K562 (cell line): ENCODE measurements at regions not wholly inside any gene's neighbourhood (a gene's known extent, or its start where the extent isn't known, plus 50 kb on each side); places are given as distances from the start of the nearest gene placed in this dataset.
"Not testable (repeated sequence)": the region's sequence is repeated elsewhere in the genome, so short reads cannot be mapped to it uniquely, and the experiment has no call there.

ENCODE experiments used
- ATAC-seq: fragments of 200-7000 bp; cut with Tn5 transposase; 3 replicates; pipeline ENCODE4 v1.9.1; 2020; ENCODE audit warnings: moderate library complexity
- BruUV-seq: library from RNA; stranded (reverse); fragments of 400-500 nt; replicated peaks from 2 replicates; lab custom pipeline; 2021; lab: Mats Ljungman, UMichigan
- CTCF ChIA-PET: fragments of 300-600 bp; formaldehyde crosslinking; extraction: SDS; loops from one replicate; lab custom pipeline; 2021; ENCODE audit warnings: low intra/inter-chr PET ratio; lab: Yijun Ruan, JAX
- POLR2A ChIA-PET: fragments of 300-600, 350-650 bp; sonication (Branson Sonifier 250); formaldehyde crosslinking; extraction: SDS; loops from one replicate; lab custom pipeline; 2021; ENCODE audit warnings: antibody characterized with exemption, inconsistent platforms; lab: Yijun Ruan, JAX
- DNase-seq, 4 experiments: peaks; one replicate each; pipeline versions ENCODE4 v3.0.0 to v3.0.0-alpha.2; 2011 to 2018; ENCODE audit warnings: low spot score in 3 of 4, mixed read lengths in 3 of 4; ENCODE audit errors: extremely low read depth in 1 of 4
- FAIRE-seq: peaks from 2 replicates; lab custom pipeline; 2011; peaks lifted over from hg19 to GRCh38; lab: Jason Lieb, UNC
- H2AFZ ChIP-seq: 2 replicates; pipeline ENCODE4 v1.6.0; 2011; ENCODE audit warnings: low read depth, low read length, control low read depth, inconsistent platforms
- H3K27ac ChIP-seq: fragments of 200-600 bp; 3 replicates; pipeline ENCODE4 v1.8.0; 2011; ENCODE audit warnings: low read depth, mild to moderate bottlenecking, control low read depth, inconsistent platforms, low read length, moderate library complexity, mixed read lengths; ENCODE audit errors: extremely low read depth
- H3K27me3 ChIP-seq, 2 experiments: fragments of 300-600 bp in 1 of 2; 2 replicates in 1 of 2; 3 replicates in 1 of 2; pipeline versions ENCODE4 v1.6.0 to v1.8.0; 2011; ENCODE audit warnings: inconsistent platforms in 2 of 2, low read length in 2 of 2, mild to moderate bottlenecking in 1 of 2, mixed read lengths in 1 of 2, moderate library complexity in 1 of 2; ENCODE audit not compliant: control insufficient read depth in 2 of 2, insufficient read depth in 2 of 2
- H3K36me3 ChIP-seq: fragments of 300-600 bp; 3 replicates; pipeline ENCODE4 v1.8.0; 2011; ENCODE audit warnings: mild to moderate bottlenecking, low read length, inconsistent platforms; ENCODE audit not compliant: control insufficient read depth, insufficient read depth
- H3K4me1 ChIP-seq, 2 experiments: fragments of 200-600 bp in 1 of 2; replicated peaks in 1 of 2; 2 replicates in 1 of 2; 3 replicates in 1 of 2; pipeline versions ENCODE4 v1.5.1 to v1.8.0; 2011; ENCODE audit warnings: inconsistent platforms in 2 of 2, low read length in 2 of 2, mild to moderate bottlenecking in 1 of 2, mixed read lengths in 1 of 2, moderate library complexity in 1 of 2; ENCODE audit not compliant: control insufficient read depth in 2 of 2, insufficient read depth in 2 of 2
- H3K4me2 ChIP-seq: 2 replicates; pipeline ENCODE4 v1.6.1; 2011; ENCODE audit warnings: low read length, control low read depth, inconsistent platforms, mixed read lengths; ENCODE audit not compliant: insufficient read depth
- H3K4me3 ChIP-seq: fragments of 200-600 bp; sonication (generic), shearing (Covaris generic); 2 replicates; pipeline ENCODE4 v1.5.1; 2016; ENCODE audit warnings: control low read depth, inconsistent platforms
- H3K79me2 ChIP-seq: fragments of 200-600 bp; 3 replicates; pipeline ENCODE4 v1.8.0; 2011; ENCODE audit warnings: low read length, inconsistent platforms; ENCODE audit not compliant: control insufficient read depth, insufficient read depth
- H3K9ac ChIP-seq, 2 experiments: 2 replicates each; pipeline versions ENCODE4 v1.6.0 to v1.6.1; 2011; ENCODE audit warnings: low read depth in 2 of 2, low read length in 2 of 2, control low read depth in 1 of 2, inconsistent platforms in 1 of 2, mild to moderate bottlenecking in 1 of 2, mixed read lengths in 1 of 2; ENCODE audit not compliant: insufficient read depth in 1 of 2
- H3K9me1 ChIP-seq: one replicate; pipeline ENCODE4 v1.6.0; 2011; ENCODE audit warnings: inconsistent platforms, mild to moderate bottlenecking, low read length, moderate library complexity; ENCODE audit not compliant: control insufficient read depth, insufficient read depth
- H3K9me3 ChIP-seq: replicated peaks from 2 replicates; pipeline ENCODE4 v1.5.1; 2011; ENCODE audit warnings: low read depth, low read length, inconsistent platforms; ENCODE audit not compliant: control insufficient read depth, insufficient read depth
- H4K20me1 ChIP-seq: replicated peaks from 2 replicates; pipeline ENCODE4 v1.6.1; 2011; ENCODE audit warnings: low read length, inconsistent platforms, mixed read lengths; ENCODE audit not compliant: control insufficient read depth, insufficient read depth
- NFIC ChIP-seq: fragments of 450-650 bp; IDR thresholded peaks from 2 replicates; pipeline ENCODE4 v1.6.1; 2017; ENCODE audit warnings: mild to moderate bottlenecking, inconsistent platforms
- NFIX ChIP-seq: fragments of 250-450 bp; sonication (Bioruptor Pico); IDR thresholded peaks from 2 replicates; pipeline ENCODE4 v1.4.0; 2020; ENCODE audit warnings: low read depth, mild to moderate bottlenecking, moderate library complexity
- ZBTB1 ChIP-seq: sonication (generic); formaldehyde crosslinking; IDR thresholded peaks from 2 replicates; pipeline ENCODE4 v1.8.1; 2023; ENCODE audit warnings: missing genetic modification reagents, low read depth, mild to moderate bottlenecking, borderline replicate concordance
- WGBS: fragments of 100-300 bp; shearing (Covaris generic); methylation state at CpG from one replicate; pipeline ENCODE4 v1.1.6; 2016; ENCODE audit warnings: low coverage, mixed read lengths; ENCODE audit not compliant: insufficient coverage; ENCODE audit errors: missing lambda C conversion rate; 5-methylcytosine and 5-hydroxymethylcytosine counted together
- in situ Hi-C: fragments of 300-500 bp; cut with MboI; formaldehyde crosslinking; loops from 4 replicates; pipeline ENCODE4 v1.15.0; 2018; ENCODE audit warnings: inconsistent platforms, mixed read lengths
- intact Hi-C: fragments of 100-400 bp; cut with micrococcal nuclease; formaldehyde crosslinking; loops from 2 replicates; pipeline ENCODE4 v1.14.2; 2022

- FAIRE-seq, result not testable (repeated sequence)
These were observed 103.3 kb upstream of the GDNF start for GRCh38 chr5:37943136-37943535.

DNA sequence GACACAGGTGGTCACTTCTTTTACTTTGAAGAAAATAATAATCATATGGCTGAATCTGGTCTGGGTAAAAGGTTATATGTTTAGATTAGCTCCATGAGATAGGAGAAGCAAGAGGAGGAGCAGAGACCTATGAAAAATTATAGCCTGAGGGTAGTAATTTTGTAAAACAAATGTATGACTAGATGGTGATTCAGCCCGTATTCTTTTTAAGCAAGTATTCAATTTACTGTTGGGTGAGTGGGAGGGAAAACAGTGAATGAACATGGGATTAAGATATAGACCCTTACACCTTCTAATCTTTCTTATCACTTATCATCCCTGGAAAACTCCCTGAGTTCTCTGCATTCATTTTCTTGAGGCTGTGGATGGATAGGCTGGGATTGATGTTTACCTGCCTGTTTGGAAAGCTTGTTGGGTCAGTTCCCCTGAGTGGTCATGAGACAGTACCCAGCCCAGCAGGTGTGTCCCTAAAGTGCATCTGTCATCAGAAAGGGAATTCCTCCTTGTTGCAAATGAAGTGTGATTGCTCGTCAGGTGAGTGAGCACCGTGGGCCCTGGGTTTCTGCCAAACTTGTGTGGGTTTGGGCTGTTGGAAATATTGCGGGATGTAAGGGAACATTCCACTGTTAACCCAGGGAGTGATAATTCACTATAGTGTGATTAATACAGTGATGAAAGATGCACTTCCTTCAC, 101.2 kb upstream of the GDNF start:
- no peaks in the 10 kb centered on the region for H3K9me3 ChIP-seq
- H4K20me1 ChIP-seq, result no peaks in the 10 kb centered on the region
- H3K4me3 ChIP-seq, result no peak overlapping the region
- no peak for TF ChIP-seq ZBTB1 (CRISPR knock-in tag)
- DNase-seq (no peak), FAIRE-seq (no peak), ATAC-seq (no peak)
- intact Hi-C loops, result no loop called here
- no TSS peak for BruUV-seq
- no peak overlapping the region for H3K27ac ChIP-seq
- no peaks in the 10 kb centered on the region for H3K79me2 ChIP-seq
- no peak overlapping the region for H3K9ac ChIP-seq
- H3K36me3 ChIP-seq, result no peaks in the 10 kb centered on the region
- in situ Hi-C loops, result no loop called here
- H3K4me1 ChIP-seq, result no peaks in the 10 kb centered on the region
- no peaks in the 10 kb centered on the region for H3K9me1 ChIP-seq
- no peak overlapping the region for H2AFZ ChIP-seq
- WGBS, result 0% methylated on average over 4 of the region's 4 CpGs
- H3K27me3 ChIP-seq, result no peaks in the 10 kb centered on the region
- POLR2A ChIA-PET, result interaction anchor here (0.6 kb wide), 1 partner anchor 36 kb away, joined by 3 read pairs; no protein-coding TSS in a partner anchor
- no peak overlapping the region for H3K4me2 ChIP-seq
- CTCF ChIA-PET, result no interaction called here

More at GRCh38 chr5:37943136-37943535, 103.3 kb upstream of the GDNF start:
- H3K4me2 ChIP-seq, in situ Hi-C loops, H3K36me3 ChIP-seq, H4K20me1 ChIP-seq, DNase-seq, intact Hi-C loops, CTCF ChIA-PET, H3K4me3 ChIP-seq, H3K9me3 ChIP-seq, H3K27ac ChIP-seq, BruUV-seq, H3K79me2 ChIP-seq, ATAC-seq, H3K9ac ChIP-seq, H3K4me1 ChIP-seq, H3K9me1 ChIP-seq, POLR2A ChIA-PET, H3K27me3 ChIP-seq: not testable (repeated sequence)
- WGBS, result 8% methylated on average over 2 of the region's 2 CpGs
- 0 out of 2 replicates have a peak, but pooled peaks have one; percentile 6 for TF ChIP-seq NFIX (CRISPR knock-in tag)
- TF ChIP-seq NFIC, result peak; percentile 59
- TF ChIP-seq, all 486 proteins: peak for 2; not testable (repeated sequence) for 484
- not testable (repeated sequence) for H2AFZ ChIP-seq
